NCI-H460 (cell line): ENCODE measurements at regions not wholly inside any gene's neighbourhood (a gene's known extent, or its start where the extent isn't known, plus 50 kb on each side); places are given as distances from the start of the nearest gene placed in this dataset.
"Not testable (repeated sequence)": the region's sequence is repeated elsewhere in the genome, so short reads cannot be mapped to it uniquely, and the experiment has no call there.

Source experiments
- DNase-seq: peaks from one replicate; pipeline ENCODE4 v3.0.0-alpha.2; 2016; ENCODE audit warnings: low read depth; ENCODE audit errors: extremely low read depth

GRCh38 chr4:53722110-53722509, 130.8 kb upstream of the LNX1 start:
- no peak for DNase-seq

- no peak for DNase-seq
Observed at GRCh38 chr4:53721263-53721662, 130.0 kb upstream of the LNX1 start.

- no peak for DNase-seq
Observed at GRCh38 chr4:53720776-53721175, 129.5 kb upstream of the LNX1 start.

GRCh38 chr4:53717064-53717549, 125.8 kb upstream of the LNX1 start:
- DNase-seq: no peak

- DNase-seq: no peak
Observed at GRCh38 chr4:53716471-53717063, 125.3 kb upstream of the LNX1 start.

- no peak for DNase-seq
Observed at GRCh38 chr4:53716011-53716410, 124.7 kb upstream of the LNX1 start.

- DNase-seq: no peak
Observed at GRCh38 chr4:53714236-53715140, 123.2 kb upstream of the LNX1 start.

GRCh38 chr4:53713767-53714166, 122.5 kb upstream of the LNX1 start:
- no peak for DNase-seq

GRCh38 chr4:53713296-53713695, 122.0 kb upstream of the LNX1 start:
- no peak for DNase-seq

- no peak for DNase-seq
Observed at GRCh38 chr4:53712408-53713020, 121.2 kb upstream of the LNX1 start.

- DNase-seq: no peak
Observed at GRCh38 chr4:53711926-53712325, 120.6 kb upstream of the LNX1 start.

- no peak for DNase-seq
Observed at GRCh38 chr4:53709693-53710092, 118.4 kb upstream of the LNX1 start.

GRCh38 chr4:53707491-53707890, 116.2 kb upstream of the LNX1 start:
- no peak for DNase-seq

- DNase-seq: peak; percentile 33
Observed at GRCh38 chr4:53706422-53707032, 115.2 kb upstream of the LNX1 start.

- no peak for DNase-seq
Observed at GRCh38 chr4:53705972-53706371, 114.7 kb upstream of the LNX1 start.

- no peak for DNase-seq
Observed at GRCh38 chr4:53705151-53705764, 114.0 kb upstream of the LNX1 start.

GRCh38 chr4:53704329-53704728, 113.0 kb upstream of the LNX1 start:
- no peak for DNase-seq

- no peak for DNase-seq
Observed at GRCh38 chr4:53703267-53703655, 112.0 kb upstream of the LNX1 start.

GRCh38 chr4:53702334-53703266, 111.3 kb upstream of the LNX1 start:
- DNase-seq: peak; percentile 54

GRCh38 chr4:53701260-53701659, 110.0 kb upstream of the LNX1 start:
- DNase-seq: not testable (repeated sequence)
